GM18868 (cell line): ENCODE measurements at regions not wholly inside any gene's neighbourhood (a gene's known extent, or its start where the extent isn't known, plus 50 kb on each side); places are given as distances from the start of the nearest gene placed in this dataset.
A peak's percentile ranks its signal among the peaks of the same experiment; 100 is the strongest.
"Not testable (repeated sequence)": the region's sequence is repeated elsewhere in the genome, so short reads cannot be mapped to it uniquely, and the experiment has no call there.

ENCODE experiments used
- ATAC-seq: cut with Tn5 transposase; IDR thresholded peaks from one replicate; pipeline ENCODE4 v1.9.1; 2021; ENCODE audit warnings: mild to moderate bottlenecking, moderate library complexity; ENCODE audit not compliant: unreplicated experiment

DNA sequence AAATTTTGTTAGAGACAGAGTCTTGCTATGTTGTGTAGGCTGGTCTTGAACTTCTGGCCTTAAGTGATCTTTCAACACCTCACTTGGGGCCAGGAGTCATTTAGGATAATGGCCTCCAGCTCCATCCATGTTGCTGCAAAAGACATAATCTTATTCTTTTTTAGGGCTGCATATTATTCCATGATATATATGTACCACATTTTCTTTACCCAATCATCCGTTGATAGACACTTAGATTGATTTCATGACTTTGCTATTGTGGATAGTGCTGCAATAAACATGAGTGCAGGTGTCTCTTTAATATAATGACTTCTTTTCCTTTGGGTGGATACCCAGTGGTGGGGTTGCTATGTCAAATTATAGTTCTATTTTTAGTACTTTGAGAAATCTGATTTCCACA is 140.9 kb upstream of the LCORL start:
- no peak for ATAC-seq

DNA sequence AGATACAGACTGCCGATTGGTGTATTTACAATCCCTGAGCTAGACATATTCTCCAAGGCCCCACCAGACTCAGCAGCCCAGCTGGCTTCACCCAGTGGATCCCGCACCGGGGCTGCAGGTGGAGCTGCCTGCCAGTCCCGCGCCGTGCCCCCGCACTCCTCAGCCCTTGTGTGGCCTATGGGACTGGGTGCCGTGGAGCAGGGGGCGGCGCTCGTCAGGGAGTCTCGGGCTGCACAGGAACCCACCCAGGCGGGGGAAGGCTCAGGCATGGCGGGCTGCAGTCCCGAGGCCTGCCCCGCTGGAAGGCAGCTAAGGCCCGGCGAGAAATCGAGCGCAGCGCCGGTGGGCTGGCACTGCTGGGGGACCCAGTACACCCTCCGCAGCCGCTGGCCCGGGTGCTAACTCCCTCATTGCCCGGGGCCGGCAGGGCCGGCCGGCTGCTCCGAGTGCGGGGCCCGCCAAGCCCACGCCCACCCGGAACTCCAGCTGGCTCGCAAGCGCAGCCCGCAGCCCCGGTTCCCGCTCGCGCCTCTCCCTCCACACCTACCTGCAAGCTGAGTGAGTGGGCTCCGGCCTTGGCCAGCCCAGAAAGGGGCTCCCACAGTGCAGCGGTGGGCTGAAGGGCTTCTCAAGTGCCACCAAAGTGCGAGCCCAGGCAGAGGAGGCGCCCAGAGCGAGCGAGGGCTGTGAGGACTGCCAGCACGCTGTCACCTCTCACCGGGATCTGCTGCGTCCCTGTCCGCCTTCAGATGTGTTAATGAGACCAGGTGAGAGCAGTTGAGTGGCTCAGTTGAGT is 137.8 kb upstream of the LCORL start:
- not testable (repeated sequence) for ATAC-seq

DNA sequence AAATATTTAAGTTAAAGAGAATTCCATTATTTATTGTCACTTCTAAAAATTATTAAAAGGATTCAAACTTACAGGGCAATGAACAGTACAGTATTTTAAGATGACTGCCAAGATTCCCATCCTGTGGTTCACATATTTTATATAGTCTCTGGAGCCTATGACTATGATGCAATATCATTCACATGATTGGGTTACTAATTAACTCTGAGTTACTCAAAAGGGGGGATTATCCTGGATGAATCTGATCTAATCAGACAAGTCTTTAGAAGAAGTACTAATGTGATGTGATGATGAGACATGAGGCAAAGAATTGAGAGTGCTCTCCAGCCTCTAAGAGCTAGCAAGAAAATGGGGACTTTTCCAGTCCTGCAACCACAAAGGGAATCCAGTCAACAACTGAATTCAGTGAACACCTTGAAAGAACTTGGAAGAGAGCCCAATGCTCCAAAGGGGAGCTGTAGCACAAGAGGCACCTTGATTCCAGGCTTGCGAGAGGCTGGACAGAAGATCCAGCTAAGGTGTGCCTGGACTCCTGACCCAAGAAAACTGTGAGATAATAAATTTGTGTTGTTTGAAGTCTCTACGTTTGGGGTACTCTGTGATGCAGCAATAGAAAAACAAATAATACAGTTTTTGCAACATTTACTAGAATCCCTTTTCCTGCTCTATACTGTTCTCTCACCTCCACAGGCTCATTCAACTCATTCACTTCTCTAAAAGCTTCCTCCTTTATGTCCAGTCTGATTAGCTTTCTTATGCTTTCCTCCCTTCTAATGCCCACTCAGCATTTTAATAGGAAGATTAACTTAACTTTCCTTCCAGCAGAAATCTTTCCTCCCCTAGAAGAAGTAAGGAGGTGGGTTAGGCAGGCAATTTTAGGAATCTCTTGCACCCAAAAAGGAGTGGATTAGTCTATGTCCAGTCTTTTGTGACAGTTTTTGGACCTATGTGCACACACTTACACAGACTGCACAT is 133.8 kb upstream of the LCORL start:
- no peak for ATAC-seq

DNA sequence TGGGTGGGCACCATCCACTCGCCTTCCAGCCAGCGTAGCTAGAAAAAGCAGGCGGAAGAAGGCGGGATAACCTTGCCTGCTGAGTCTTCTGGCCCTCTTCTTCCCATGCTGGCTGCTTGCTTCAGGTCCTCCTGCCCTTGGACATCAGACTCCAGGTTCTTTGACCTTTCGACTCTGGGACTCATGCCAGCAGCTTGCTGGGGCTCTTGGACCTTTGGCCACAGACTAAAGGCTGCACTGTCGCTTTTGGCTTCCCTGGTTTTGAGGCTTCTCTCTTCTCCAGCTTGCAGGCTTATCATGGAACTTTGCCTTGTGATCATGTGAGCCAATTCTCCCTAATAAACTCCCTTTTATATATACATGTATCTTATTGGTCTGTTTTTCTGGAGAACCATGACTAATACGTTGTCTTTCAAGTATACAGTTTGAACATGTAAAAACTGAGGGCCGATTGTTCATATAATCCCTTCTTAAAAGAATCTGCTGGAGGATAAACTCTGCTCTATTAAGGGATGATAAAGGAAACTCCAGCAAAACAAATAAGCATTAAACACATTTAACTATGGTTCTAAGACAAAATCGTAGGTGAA is 116.6 kb upstream of the LCORL start:
- ATAC-seq: no peak

DNA sequence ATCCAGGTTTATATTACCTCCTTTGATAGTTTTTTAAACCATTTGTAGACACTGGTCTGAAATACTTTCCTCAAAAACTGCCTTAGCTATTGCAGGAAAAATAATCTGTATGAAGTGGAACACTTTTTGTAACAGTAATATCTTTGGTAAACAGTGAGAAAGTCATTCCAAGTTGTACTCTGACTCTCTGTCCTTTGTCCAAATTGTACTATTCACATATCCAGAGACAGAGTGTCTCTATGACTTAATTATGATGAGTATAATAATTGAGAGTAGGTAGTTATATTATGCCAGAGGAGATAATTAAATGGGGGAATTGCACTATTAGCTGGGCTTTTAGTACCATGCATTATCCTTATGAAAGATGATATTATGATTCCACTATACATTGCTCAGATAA is 112.6 kb upstream of the LCORL start:
- no peak for ATAC-seq

DNA sequence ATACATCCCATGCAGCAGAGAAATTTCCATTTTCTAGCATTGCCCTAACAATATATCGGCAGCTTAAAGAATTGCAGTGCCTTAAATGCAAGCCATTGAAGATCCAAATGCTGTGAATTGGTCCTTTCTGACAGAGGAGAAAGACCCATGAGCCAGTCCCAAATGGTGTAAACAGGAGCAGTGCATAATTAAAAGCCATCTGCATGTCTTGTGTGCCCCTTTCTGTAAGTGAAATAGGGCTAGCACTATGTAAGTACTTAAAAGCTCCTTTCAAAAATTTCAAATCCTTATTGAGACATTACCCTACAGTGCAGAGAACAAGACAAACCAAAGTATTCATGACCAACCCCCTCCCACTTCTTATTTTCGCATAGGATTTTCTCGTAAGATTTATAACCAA is 108.7 kb upstream of the LCORL start:
- ATAC-seq: no peak

DNA sequence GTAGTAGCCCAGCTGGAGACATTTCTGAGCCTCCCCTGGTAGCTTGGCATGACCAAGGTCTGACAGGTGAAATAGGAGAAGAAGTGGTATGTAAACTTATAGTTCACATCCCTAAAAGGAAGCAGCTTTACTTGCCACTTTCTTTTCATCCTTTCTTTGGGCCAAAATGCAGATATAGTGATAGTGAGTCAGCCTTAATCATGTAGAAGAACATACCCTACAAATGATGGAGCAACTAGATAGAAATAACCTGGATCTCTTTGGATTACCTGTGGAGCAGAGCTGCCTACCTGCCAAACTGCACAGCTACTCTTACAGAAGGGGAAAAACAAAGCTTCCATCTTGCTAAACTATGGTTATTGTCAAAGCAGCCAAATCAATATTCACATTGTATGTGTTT is 106.7 kb upstream of the LCORL start:
- ATAC-seq: no peak

DNA sequence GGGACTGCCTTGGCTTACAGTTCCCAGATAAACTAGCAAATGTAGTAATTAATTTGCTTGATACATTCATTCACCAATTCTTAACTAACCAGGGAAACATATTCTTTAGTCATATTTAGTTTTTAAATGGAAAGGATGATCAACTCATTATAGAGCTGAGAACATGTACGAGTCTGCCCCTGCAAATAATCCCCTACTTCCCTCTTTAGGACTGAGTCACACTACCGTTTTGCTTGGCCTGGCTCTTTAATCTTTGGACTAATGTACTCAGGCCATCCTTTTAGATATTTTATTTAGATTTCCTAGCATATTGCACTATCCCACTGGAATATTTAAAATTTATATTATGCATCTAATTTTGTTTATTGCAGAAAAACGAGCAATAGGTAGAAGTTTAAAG is 105.5 kb upstream of the LCORL start:
- ATAC-seq: no peak

DNA sequence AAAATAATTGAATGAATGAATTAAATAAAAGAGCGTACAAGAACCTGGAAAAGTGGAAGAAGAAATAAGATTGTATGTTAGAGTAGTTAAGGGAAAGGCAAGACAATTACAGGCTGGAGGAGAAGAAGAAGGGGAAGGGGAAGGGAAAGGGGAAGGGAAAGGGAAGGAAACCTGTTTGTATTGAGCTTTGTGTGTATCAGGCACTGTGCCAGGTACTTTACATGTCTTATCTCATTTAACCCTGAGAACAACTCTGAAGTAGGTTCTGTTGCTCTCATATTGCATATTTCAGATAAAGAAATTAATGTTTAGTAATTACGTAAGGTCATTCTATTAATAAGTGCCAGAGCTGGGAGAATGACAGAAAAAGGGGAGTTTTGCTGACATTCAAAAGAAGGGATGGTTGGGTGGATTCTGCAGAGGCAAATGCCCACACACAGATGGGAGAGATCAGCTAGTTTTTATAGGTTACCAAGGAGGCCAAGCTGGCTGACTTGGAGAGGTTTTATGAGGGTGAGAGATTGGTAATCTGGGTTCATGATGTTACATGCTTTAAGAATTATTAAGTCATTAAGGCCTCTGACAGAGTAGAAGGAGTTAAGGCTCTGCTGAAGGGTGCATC is 92.3 kb upstream of the LCORL start:
- no peak for ATAC-seq

DNA sequence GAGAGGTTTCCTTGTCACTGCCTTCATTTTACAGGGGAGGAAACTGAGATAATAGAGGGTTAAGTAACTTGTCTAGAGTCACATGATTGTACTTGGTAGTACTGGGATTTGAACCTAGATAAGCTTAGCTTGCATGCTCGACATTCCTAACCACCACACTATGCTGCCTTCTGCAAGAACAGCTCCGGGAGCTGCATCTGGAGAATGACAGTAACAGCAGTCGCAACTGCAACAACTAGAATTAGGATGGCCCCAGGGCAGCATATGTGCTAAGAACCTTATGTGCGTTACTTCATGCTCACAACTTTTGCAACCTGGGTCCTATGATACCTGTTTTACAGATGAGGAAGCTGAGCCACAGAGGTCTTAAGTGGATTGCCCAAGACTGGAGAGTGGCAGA is 89.5 kb upstream of the LCORL start:
- no peak for ATAC-seq

DNA sequence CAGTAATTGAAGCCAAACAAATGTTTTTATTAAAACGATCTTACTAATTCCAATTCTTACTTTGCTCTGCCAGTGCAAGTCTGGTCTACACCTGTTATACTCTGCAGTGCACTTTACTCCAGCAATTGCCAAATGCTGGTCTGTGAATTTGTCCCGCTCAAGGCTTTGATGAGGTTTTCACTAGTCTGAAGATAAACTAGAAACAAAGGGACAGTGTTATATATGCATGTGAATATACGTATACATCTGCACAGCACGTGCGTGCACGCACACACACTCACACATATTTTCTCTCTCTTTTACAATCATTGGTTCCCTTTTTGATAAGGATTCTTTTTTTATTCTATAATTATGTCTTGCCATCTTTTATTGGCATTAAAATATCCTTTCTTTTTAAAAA is 88.5 kb upstream of the LCORL start:
- no peak for ATAC-seq

DNA sequence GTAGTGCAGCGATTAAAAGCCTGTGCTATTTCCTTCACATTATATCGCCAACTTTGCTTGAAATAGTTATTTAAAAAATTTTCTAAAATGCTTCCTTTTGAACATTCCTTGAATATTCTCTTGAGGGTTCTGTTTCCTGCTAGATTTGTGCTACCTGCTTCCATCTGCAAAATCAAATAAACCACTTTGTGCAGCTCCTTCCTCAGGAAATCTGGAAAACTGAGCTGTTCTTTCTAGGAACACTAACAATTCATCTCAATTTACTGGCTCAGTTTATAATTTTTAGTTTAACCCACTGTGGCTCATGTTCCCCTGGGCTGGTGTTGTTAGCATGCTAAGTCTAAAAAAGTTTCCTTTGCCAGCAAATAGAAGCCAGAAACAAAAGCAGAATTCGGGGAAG is 88.1 kb upstream of the LCORL start:
- ATAC-seq: no peak

DNA sequence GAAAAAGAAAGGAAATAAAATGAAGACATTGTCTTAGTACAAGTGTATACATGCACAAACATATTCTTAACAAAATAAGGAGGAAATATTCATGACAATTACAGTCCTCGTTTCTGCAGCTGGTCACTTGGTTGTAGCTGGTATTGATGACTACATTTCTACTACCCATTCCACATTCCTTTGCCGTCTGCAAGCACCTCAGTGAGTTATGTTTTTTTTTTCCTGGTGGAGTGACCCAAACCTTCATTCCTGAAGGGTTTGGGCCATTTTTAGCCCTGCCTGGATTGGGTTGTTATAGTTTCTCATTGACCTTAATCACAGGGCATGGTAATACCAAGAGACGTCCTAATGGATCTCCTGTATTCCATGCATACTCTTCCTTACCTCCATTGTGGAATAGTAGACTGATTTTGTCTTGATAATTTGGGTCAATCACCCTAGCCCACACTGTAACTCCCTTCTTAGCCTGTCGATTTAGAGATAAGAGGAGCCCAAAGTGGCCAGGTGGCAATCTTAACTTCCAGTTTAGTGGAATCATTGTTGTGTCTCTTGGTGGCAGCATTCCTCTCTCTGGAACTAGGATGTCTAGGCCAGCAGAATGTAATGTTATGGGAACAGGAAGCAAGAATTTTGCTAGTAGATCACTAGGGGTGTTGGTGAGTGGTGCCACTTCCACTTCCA is 86.4 kb upstream of the LCORL start:
- not testable (repeated sequence) for ATAC-seq

DNA sequence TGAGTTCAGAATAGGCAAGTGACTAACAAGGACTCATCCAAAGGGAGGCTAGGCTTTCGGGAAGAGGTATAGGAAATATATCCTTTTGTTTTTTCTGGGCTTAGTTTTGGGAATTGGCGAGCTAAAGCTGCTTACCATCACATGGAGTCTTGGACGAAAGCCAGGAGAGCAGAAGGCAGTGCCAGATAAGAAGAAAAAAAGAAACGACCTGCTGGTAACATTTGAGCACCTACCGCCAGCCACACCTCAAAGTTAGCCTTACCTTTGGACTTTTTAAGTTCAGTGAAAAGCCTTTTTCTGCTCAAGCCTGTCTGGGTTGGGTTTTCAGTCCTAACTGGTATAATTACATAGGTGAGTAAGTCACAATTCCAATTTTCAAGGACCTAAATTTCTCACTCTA is 85.1 kb upstream of the LCORL start:
- ATAC-seq: no peak

DNA sequence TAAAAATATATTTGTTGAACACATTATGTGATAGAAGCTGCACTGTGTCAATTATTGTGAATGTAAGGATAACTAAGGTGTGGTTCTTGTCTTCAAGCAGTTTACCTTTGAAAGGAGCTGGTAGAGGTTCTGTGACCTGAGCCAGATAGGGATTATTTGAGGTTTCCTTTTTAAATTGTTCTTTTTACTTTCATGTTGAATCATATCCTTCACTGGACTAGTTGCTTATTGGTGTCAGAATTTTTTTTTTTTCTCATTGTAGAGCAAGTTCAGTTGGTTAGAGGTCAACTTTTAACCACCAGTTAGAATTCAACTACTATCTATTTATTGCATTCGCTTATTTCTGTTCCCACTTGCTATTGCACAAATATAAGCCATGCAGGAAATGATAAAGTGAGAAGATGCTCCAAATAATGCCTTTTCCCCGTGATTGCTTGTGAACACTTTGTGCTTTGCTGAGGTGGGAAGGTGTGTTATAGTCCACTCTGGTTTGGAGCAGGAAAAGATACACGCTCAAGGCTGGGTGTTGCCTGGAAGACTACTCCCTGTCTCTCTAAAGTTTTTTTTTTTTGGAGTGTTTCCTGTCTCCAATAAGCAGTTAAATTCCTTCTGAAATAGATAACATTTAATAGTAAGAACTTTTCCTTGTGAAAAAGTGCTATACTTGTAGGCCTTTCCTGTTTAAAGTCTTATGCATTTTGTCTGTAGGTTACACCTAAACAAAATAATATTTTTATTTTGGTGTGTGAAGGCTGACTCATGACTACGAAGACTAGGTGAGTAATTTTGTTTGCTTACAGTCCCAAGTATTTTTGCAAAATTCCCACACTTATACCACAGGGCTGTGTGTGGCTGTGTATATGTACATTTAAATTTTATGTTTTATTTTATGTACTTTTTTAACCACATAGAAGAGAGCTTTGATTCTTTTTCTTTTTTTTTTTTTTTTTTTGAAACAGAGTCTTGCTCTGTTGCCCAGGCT is 83.8 kb upstream of the LCORL start:
- ATAC-seq: peak; percentile 79

DNA sequence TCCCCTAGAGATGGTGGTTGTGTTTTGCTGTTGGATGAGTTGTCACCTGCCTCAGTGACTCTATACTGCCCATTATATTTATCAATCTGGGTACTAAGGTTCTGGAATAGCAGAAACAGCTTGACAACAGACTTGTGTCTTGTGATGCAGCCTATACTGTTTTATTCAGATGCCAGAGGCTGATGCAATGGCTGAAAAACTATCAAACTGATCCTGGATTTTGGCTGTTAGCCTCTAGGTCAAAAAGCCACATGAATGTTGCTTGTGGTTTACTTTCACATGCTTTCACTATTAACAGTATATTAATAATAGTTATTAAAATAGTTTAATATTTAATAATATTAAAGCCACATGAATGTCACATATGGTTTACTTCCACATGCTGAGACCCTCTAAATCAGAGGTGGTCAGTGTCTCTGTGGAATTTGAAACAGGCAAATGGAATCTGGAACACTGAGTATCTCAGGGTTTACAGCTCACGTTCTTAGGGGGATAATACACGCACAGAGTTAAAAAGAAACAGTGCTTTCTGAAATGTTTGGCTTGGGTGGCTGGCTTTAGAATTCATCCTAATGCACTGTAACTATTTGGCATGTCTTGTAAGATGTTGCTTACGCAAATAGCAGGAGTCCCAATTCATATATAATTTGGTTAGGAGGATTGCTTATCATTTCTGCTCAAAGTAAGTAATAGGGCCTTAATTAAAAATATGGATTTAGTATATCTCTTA is 82.5 kb upstream of the LCORL start:
- ATAC-seq: no peak

DNA sequence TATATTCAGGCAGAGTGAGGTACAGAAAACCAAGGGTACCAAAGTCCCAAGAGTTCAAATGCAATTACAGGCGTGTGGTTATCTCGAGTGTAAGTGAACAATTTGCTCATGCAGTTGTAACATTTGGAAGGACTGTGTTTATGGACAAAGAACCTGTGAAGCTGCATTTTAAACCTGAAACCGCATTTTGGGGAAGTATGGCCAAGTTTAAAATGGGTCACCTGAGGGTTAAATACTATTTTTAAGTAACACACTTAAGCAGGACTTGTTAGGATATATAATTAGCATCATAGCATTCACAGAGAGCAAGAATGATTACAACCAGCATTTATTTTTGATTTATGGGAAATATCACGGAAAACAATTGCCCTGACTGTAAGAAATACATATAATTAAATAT is 79.1 kb upstream of the LCORL start:
- ATAC-seq: peak; percentile 56

DNA sequence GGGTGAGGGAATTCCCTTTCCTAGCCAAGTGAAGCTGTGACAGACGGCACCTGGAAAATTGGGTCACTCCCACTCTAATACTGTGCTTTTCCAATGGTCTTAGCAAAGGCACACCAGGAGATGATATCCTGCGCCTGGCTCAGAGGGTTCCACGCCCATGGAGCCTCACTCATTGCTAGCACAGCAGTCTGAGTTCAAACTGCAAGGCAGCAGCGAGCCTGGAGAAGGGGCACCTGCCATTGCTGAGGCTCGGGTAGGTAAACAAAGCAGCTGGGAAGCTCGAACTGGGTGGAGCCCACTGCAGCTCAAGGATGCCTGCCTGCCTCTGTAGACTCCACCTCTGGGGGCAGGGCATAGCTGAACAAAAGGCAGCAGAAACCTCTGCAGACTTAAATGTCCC is 68.9 kb upstream of the LCORL start:
- ATAC-seq: not testable (repeated sequence)

DNA sequence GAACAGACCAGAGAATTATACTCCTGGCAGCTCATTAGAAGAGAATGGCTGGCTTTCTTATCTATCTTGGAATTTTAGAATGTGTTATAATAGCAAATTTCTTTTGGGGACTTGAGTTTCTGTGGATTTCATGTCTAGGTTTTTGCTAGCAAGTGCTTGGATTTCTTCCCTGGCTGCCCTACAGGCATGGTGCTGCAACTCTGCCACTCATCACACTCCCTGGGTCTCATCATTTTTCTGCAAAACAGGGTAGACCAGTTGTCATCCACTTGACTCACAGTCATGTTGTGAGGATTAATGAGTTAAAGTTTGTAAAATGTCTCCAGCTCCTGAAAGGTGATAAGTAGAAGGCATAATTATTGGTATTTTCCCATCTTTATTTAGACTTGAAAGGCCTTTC is 60.7 kb upstream of the LCORL start:
- ATAC-seq: no peak
